Kidney (tissue), 13 donors: ENCODE measurements at regions not wholly inside any gene's neighbourhood (a gene's known extent, or its start where the extent isn't known, plus 50 kb on each side); places are given as distances from the start of the nearest gene placed in this dataset.
"Not testable (repeated sequence)": the region's sequence is repeated elsewhere in the genome, so short reads cannot be mapped to it uniquely, and the experiment has no call there.

ENCODE experiments used
- DNase-seq, 5 donors: peaks; one replicate each; pipeline ENCODE4 v3.0.0-alpha.2; 2013 to 2020
- FAIRE-seq: peaks from 2 replicates; lab custom pipeline; 2012; peaks lifted over from hg19 to GRCh38; lab: Jason Lieb, UNC
- H3K27ac ChIP-seq, 2 donors: one replicate each; pipeline ENCODE4 v1.7.0; 2013; ENCODE audit warnings: low read depth in 2 of 2, low read length in 2 of 2, inconsistent platforms in 1 of 2
- H3K27me3 ChIP-seq: one replicate; pipeline ENCODE4 v1.7.1; 2013; ENCODE audit warnings: low read length, inconsistent platforms; ENCODE audit not compliant: control insufficient read depth, insufficient read depth
- H3K36me3 ChIP-seq, 3 donors: one replicate each; pipeline versions ENCODE4 v1.7.0 to v1.7.1; 2013; ENCODE audit warnings: low read length in 3 of 3, control low read depth in 1 of 3, inconsistent platforms in 1 of 3; ENCODE audit not compliant: insufficient read depth in 3 of 3, control insufficient read depth in 2 of 3
- H3K4me1 ChIP-seq, 3 donors: one replicate each; pipeline versions ENCODE4 v1.7.0 to v1.7.1; 2013; ENCODE audit warnings: low read length in 3 of 3, inconsistent platforms in 1 of 3, low read depth in 1 of 3; ENCODE audit not compliant: control insufficient read depth in 2 of 3, insufficient read depth in 2 of 3
- H3K4me3 ChIP-seq, 3 donors: one replicate each; pipeline versions ENCODE4 v1.7.0 to v1.8.1; 2013; ENCODE audit warnings: low read length in 3 of 3, control low read depth in 1 of 3, inconsistent platforms in 1 of 3
- H3K9ac ChIP-seq, 3 donors: one replicate each; pipeline versions ENCODE4 v1.7.0 to v1.7.1; 2013; ENCODE audit warnings: low read length in 3 of 3, control low read depth in 1 of 3, inconsistent platforms in 1 of 3
- H3K9me3 ChIP-seq, 3 donors: one replicate each; pipeline versions ENCODE4 v1.7.0 to v1.7.1; 2013; ENCODE audit warnings: low read length in 3 of 3, control low read depth in 1 of 3, inconsistent platforms in 1 of 3; ENCODE audit not compliant: control insufficient read depth in 2 of 3, insufficient read depth in 1 of 3
- CTCF ChIP-seq: IDR thresholded peaks from 3 replicates; pipeline ENCODE4 v1.5.1; 2012; ENCODE audit warnings: mild to moderate bottlenecking, moderate library complexity, borderline replicate concordance; ENCODE audit not compliant: insufficient read depth; ENCODE audit errors: extremely low read depth
- intact Hi-C: fragments of 100-400 bp; cut with DNase I; formaldehyde crosslinking; loops from one replicate; pipeline ENCODE4 v1.11.1; 2022
- donor health status: control.
- donor health status: control.
- donor health status: control.
- donor health status: control.
- donor health status: control.
- donor health status: DM: yes; HTN: yes; CAD: no.
- donor health status: Normal renal cell carcinoma (clear cell type).

GRCh38 chr13:66154354-66154753 lies 1075.8 kb downstream of the PCDH9 start:
- no peak for DNase-seq
- H3K9ac ChIP-seq: no peak overlapping the region
- no peak for TF ChIP-seq CTCF
- H3K9me3 ChIP-seq: no peaks in the 10 kb centered on the region
- no peaks in the 10 kb centered on the region for H3K4me1 ChIP-seq
- H3K27ac ChIP-seq: no peak overlapping the region
- H3K36me3 ChIP-seq: no peaks in the 10 kb centered on the region
- intact Hi-C loops: no loop called here
- H3K27me3 ChIP-seq: no peaks in the 10 kb centered on the region
- H3K4me3 ChIP-seq: no peak overlapping the region
- FAIRE-seq: no peak

DNA sequence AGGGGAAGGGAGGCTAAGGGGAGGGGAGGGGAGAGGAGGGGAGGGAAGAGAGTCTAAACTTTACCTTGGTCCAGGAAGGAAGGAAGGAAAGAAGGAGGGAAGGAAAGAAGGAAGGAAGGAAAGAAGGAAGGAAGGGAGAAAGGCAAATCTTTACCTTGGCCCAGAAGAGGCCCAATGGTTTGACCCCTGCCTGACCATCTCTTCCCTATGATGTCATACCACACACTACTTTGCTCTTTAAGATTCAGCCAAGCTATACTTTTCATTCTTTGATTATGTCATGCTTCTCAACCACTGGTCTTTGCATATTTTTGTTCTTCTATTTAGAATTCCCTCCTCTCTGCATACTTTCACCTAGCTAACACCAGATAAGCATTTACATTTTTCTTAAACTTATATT lies 1077.5 kb downstream of the PCDH9 start:
- no peak for DNase-seq
- no peak for TF ChIP-seq CTCF
- no peaks in the 10 kb centered on the region for H3K9me3 ChIP-seq
- H3K4me3 ChIP-seq: no peak overlapping the region
- intact Hi-C loops: no loop called here
- FAIRE-seq: no peak
- H3K27me3 ChIP-seq: no peaks in the 10 kb centered on the region
- H3K9ac ChIP-seq: no peak overlapping the region
- H3K27ac ChIP-seq: no peak overlapping the region
- H3K36me3 ChIP-seq: no peaks in the 10 kb centered on the region
- H3K4me1 ChIP-seq: no peaks in the 10 kb centered on the region

- H3K36me3 ChIP-seq, DNase-seq, H3K9me3 ChIP-seq, H3K27me3 ChIP-seq, H3K4me1 ChIP-seq, H3K9ac ChIP-seq, FAIRE-seq, H3K27ac ChIP-seq, H3K4me3 ChIP-seq, intact Hi-C loops: not testable (repeated sequence)
These were observed 1085.8 kb downstream of the PCDH9 start for GRCh38 chr13:66144357-66144756.

GRCh38 chr13:66139701-66140100 lies 1090.4 kb downstream of the PCDH9 start:
- H3K4me3 ChIP-seq: no peak overlapping the region
- TF ChIP-seq CTCF: no peak
- H3K27me3 ChIP-seq: no peaks in the 10 kb centered on the region
- FAIRE-seq (no peak), DNase-seq (no peak)
- H3K9me3 ChIP-seq: no peaks in the 10 kb centered on the region
- no peak overlapping the region for H3K9ac ChIP-seq
- H3K4me1 ChIP-seq: no peaks in the 10 kb centered on the region
- intact Hi-C loops: no loop called here
- no peaks in the 10 kb centered on the region for H3K36me3 ChIP-seq
- H3K27ac ChIP-seq: no peak overlapping the region
